IMR-90 (cell line): ENCODE measurements at regions not wholly inside any gene's neighbourhood (a gene's known extent, or its start where the extent isn't known, plus 50 kb on each side); places are given as distances from the start of the nearest gene placed in this dataset.
A peak's percentile ranks its signal among the peaks of the same experiment; 100 is the strongest.

Experiments used
- ATAC-seq: fragments of 200-7000 bp; cut with Tn5 transposase; 2 replicates; pipeline ENCODE4 v1.9.1; 2020; ENCODE audit warnings: low read depth, mild to moderate bottlenecking, moderate library complexity
- BruUV-seq: library from RNA; stranded (reverse); fragments of 400-500 nt; replicated peaks from 2 replicates; lab custom pipeline; 2021; lab: Mats Ljungman, UMichigan
- CTCF ChIA-PET: fragments of 300-600 bp; formaldehyde crosslinking; extraction: SDS; loops from one replicate; lab custom pipeline; 2021; ENCODE audit warnings: antibody characterized with exemption; lab: Yijun Ruan, JAX
- POLR2A ChIA-PET: fragments of 300-600 bp; sonication (Branson Sonifier 250); formaldehyde crosslinking; loops from one replicate; lab custom pipeline; 2022; ENCODE audit warnings: antibody characterized with exemption; ENCODE audit not compliant: unreplicated experiment; lab: Charles Lee
- DNase-seq: peaks from one replicate; pipeline ENCODE4 v3.0.0; 2013
- H2AFZ ChIP-seq: replicated peaks from 2 replicates; pipeline ENCODE3; 2013; ENCODE audit warnings: low read length, mild to moderate bottlenecking; ENCODE audit not compliant: poor library complexity
- H2AK5ac ChIP-seq: 2 replicates; pipeline ENCODE4 v1.6.1; 2013; ENCODE audit warnings: low read depth, low read length, inconsistent platforms
- H2AK9ac ChIP-seq: replicated peaks from 2 replicates; pipeline ENCODE3; 2013; ENCODE audit warnings: mild to moderate bottlenecking, low read depth, low read length, moderate library complexity; ENCODE audit not compliant: poor library complexity
- H2BK120ac ChIP-seq: 2 replicates; pipeline ENCODE4 v1.6.1; 2013; ENCODE audit warnings: low read depth, low read length, inconsistent platforms
- H2BK15ac ChIP-seq: 3 replicates; pipeline ENCODE4 v1.6.1; 2013; ENCODE audit warnings: low read depth, low read length, inconsistent platforms
- H2BK20ac ChIP-seq: 2 replicates; pipeline ENCODE4 v1.6.1; 2013; ENCODE audit warnings: low read depth, mild to moderate bottlenecking, inconsistent platforms, low read length, moderate library complexity
- H2BK5ac ChIP-seq: 2 replicates; pipeline ENCODE4 v1.6.1; 2013; ENCODE audit warnings: mild to moderate bottlenecking, low read depth, low read length, inconsistent platforms; ENCODE audit not compliant: poor library complexity, severe bottlenecking
- H3K14ac ChIP-seq: replicated peaks from 2 replicates; pipeline ENCODE4 v1.6.1; 2013; ENCODE audit warnings: low read depth, low read length, inconsistent platforms
- H3K18ac ChIP-seq: 2 replicates; pipeline ENCODE4 v1.6.1; 2013; ENCODE audit warnings: low read depth, low read length, control low read depth
- H3K23ac ChIP-seq: 2 replicates; pipeline ENCODE4 v1.6.1; 2013; ENCODE audit warnings: low read depth, low read length, inconsistent platforms
- H3K27ac ChIP-seq: 2 replicates; pipeline ENCODE4 v1.5.1; 2013; ENCODE audit warnings: mild to moderate bottlenecking, control low read depth, low read length; ENCODE audit not compliant: insufficient read depth
- H3K27me3 ChIP-seq: 2 replicates; pipeline ENCODE4 v1.6.1; 2013; ENCODE audit warnings: low read length; ENCODE audit not compliant: control insufficient read depth, insufficient read depth
- H3K36me3 ChIP-seq: 2 replicates; pipeline ENCODE4 v1.6.1; 2013; ENCODE audit warnings: low read length, mixed read lengths; ENCODE audit not compliant: control insufficient read depth, insufficient read depth
- H3K4ac ChIP-seq: 2 replicates; pipeline ENCODE4 v1.6.1; 2013; ENCODE audit warnings: low read depth, low read length, inconsistent platforms
- H3K4me1 ChIP-seq: 2 replicates; pipeline ENCODE4 v1.6.1; 2013; ENCODE audit warnings: low read length, mixed read lengths; ENCODE audit not compliant: control insufficient read depth, insufficient read depth
- H3K4me2 ChIP-seq: 2 replicates; pipeline ENCODE4 v1.6.1; 2013; ENCODE audit warnings: low read depth, mild to moderate bottlenecking, control low read depth, low read length, moderate library complexity
- H3K4me3 ChIP-seq: 2 replicates; pipeline ENCODE4 v1.5.1; 2013; ENCODE audit warnings: low read depth, mild to moderate bottlenecking, control low read depth, low read length, moderate library complexity; ENCODE audit not compliant: insufficient read depth
- H3K56ac ChIP-seq: 2 replicates; pipeline ENCODE4 v1.6.1; 2013; ENCODE audit warnings: low read length, inconsistent platforms; ENCODE audit not compliant: insufficient read depth; ENCODE audit errors: extremely low read depth
- H3K79me1 ChIP-seq, 2 experiments: 2 replicates each; pipeline ENCODE4 v1.6.1; 2013; ENCODE audit warnings: low read length in 2 of 2, inconsistent platforms in 1 of 2, low read depth in 1 of 2
- H3K9ac ChIP-seq: 2 replicates; pipeline ENCODE4 v1.6.1; 2013; ENCODE audit warnings: low read depth, low read length, control low read depth
- H3K9me1 ChIP-seq: 2 replicates; pipeline ENCODE4 v1.6.1; 2013; ENCODE audit warnings: low read length, inconsistent platforms; ENCODE audit not compliant: insufficient read depth
- H3K9me3 ChIP-seq: 2 replicates; pipeline ENCODE4 v1.6.1; 2013; ENCODE audit warnings: low read length; ENCODE audit not compliant: control insufficient read depth, insufficient read depth
- H4K20me1 ChIP-seq: 2 replicates; pipeline ENCODE4 v1.6.1; 2013; ENCODE audit warnings: low read length, inconsistent platforms; ENCODE audit not compliant: insufficient read depth
- H4K5ac ChIP-seq: 2 replicates; pipeline ENCODE4 v1.6.1; 2013; ENCODE audit warnings: mild to moderate bottlenecking, low read depth, low read length, control low read depth
- H4K8ac ChIP-seq, 2 experiments: 2 replicates each; pipeline ENCODE4 v1.6.1; 2013; ENCODE audit warnings: low read depth in 2 of 2, low read length in 2 of 2, control low read depth in 1 of 2, inconsistent platforms in 1 of 2
- H4K91ac ChIP-seq: 2 replicates; pipeline ENCODE4 v1.6.1; 2013; ENCODE audit warnings: low read depth, low read length, inconsistent platforms; ENCODE audit not compliant: insufficient read depth
- CEBPB ChIP-seq: IDR thresholded peaks from 2 replicates; pipeline ENCODE4 v1.6.1; 2012; ENCODE audit warnings: low read depth, low read length, improper control_type of control experiment
- WGBS, 2 experiments: methylation state at CpG; one replicate each; pipeline versions ENCODE4 v1.1.5 to v1.1.7; 2013; ENCODE audit warnings: missing lambda C conversion rate in 2 of 2; ENCODE audit not compliant: insufficient read length in 1 of 2; ENCODE audit errors: extremely low coverage in 2 of 2; 5-methylcytosine and 5-hydroxymethylcytosine counted together
- dilution Hi-C: fragments of 300-500 bp; cut with HindIII; formaldehyde crosslinking; loops from one replicate; pipeline ENCODE4 v1.14.3; 2018; ENCODE audit warnings: low sequenced_read_pairs; ENCODE audit not compliant: unreplicated experiment
- in situ Hi-C: fragments of 300-500 bp; cut with MboI; formaldehyde crosslinking; loops from 3 replicates; pipeline ENCODE4 v1.14.3; 2019; ENCODE audit warnings: low sequenced_read_pairs, inconsistent platforms, mixed read lengths
- intact Hi-C: fragments of 100-400 bp; cut with micrococcal nuclease; formaldehyde crosslinking; loops from 2 replicates; pipeline ENCODE4 v1.10.0; 2022
- TF ChIP-seq, protein P1 (sequence below): conservative IDR thresholded peaks from 2 replicates; pipeline ENCODE4 v1.5.1; 2012; ENCODE audit warnings: mild to moderate bottlenecking, low read depth, low read length, improper control_type of control experiment

DNA sequence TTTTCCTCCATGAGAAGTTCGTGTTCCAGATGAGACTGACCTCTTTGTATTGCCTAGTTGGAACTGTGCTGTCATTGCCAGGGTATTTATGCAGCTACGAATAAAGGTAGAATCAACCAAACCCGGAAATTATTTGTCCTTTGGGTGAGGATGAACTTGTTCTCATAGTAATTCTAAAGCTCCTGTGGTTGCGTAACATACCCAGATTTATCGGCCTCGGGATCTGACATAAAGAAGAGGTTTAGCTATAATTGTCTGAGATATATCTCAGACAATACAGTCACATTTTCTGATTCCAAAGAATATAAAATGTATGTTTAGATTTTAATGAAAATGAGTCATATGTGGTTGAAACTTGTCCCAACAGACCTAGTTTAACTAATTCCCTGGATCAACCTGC, 628.7 kb upstream of the LINC00305 start:
- TF ChIP-seq, protein P1, sequence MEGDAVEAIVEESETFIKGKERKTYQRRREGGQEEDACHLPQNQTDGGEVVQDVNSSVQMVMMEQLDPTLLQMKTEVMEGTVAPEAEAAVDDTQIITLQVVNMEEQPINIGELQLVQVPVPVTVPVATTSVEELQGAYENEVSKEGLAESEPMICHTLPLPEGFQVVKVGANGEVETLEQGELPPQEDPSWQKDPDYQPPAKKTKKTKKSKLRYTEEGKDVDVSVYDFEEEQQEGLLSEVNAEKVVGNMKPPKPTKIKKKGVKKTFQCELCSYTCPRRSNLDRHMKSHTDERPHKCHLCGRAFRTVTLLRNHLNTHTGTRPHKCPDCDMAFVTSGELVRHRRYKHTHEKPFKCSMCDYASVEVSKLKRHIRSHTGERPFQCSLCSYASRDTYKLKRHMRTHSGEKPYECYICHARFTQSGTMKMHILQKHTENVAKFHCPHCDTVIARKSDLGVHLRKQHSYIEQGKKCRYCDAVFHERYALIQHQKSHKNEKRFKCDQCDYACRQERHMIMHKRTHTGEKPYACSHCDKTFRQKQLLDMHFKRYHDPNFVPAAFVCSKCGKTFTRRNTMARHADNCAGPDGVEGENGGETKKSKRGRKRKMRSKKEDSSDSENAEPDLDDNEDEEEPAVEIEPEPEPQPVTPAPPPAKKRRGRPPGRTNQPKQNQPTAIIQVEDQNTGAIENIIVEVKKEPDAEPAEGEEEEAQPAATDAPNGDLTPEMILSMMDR = no peak
- TF ChIP-seq CEBPB = peak; percentile 66
- Histone ChIP-seq H2AFZ (no peak overlapping the region), H3K56ac (no peak overlapping the region), H3K79me1 (no peaks in the 10 kb centered on the region), H2BK120ac (no peak overlapping the region), H2BK5ac (no peak overlapping the region), H3K27me3 (no peaks in the 10 kb centered on the region), H3K18ac (no peak overlapping the region), H3K9me1 (no peaks in the 10 kb centered on the region), H3K4me1 (no peaks in the 10 kb centered on the region), H4K8ac (no peak overlapping the region), H2AK9ac (no peak overlapping the region), H3K23ac (no peak overlapping the region), H3K14ac (no peak overlapping the region), H4K5ac (no peak overlapping the region), H3K9ac (no peak overlapping the region), H3K4ac (no peak overlapping the region), H3K9me3 (peaks cover 2% of the 10 kb centered on the region; the same call in 1 of the 2 replicates), H3K4me2 (no peak overlapping the region), H4K91ac (no peak overlapping the region), H2BK15ac (no peak overlapping the region), H3K27ac (no peak overlapping the region), H3K4me3 (no peak overlapping the region), H4K20me1 (no peaks in the 10 kb centered on the region), H3K36me3 (no peaks in the 10 kb centered on the region), H2AK5ac (no peak overlapping the region), H2BK20ac (no peak overlapping the region)
- DNase-seq = no peak
- in situ Hi-C loops (loop anchor here (25.0 kb wide), 1 partner anchor 110 kb away; no protein-coding TSS in a partner anchor), dilution Hi-C loops (no loop called here), intact Hi-C loops (no loop called here)
- ATAC-seq = no peak
- BruUV-seq = no TSS peak
- ChIA-PET CTCF (interaction anchor here (0.6 kb wide), 1 partner anchor 111 kb away, joined by 5 read pairs; no protein-coding TSS in a partner anchor), POLR2A (no interaction called here)
- no CpG with 5 or more reads among the region's 6 CpGs for WGBS, 2 experiments
